GM10248 (cell line): ENCODE measurements at regions not wholly inside any gene's neighbourhood (a gene's known extent, or its start where the extent isn't known, plus 50 kb on each side); places are given as distances from the start of the nearest gene placed in this dataset.
"Not testable (repeated sequence)": the region's sequence is repeated elsewhere in the genome, so short reads cannot be mapped to it uniquely, and the experiment has no call there.

Source experiments
- CTCF ChIA-PET: fragments of 300-600 bp; sonication (Branson Sonifier 250); formaldehyde crosslinking; extraction: SDS; loops from one replicate; lab custom pipeline; 2021; ENCODE audit warnings: antibody characterized with exemption; lab: Yijun Ruan, JAX
- POLR2A ChIA-PET: fragments of 350-650 bp; sonication (Branson Sonifier 250); formaldehyde crosslinking; extraction: SDS; loops from one replicate; lab custom pipeline; 2020; ENCODE audit warnings: antibody characterized with exemption; lab: Yijun Ruan, JAX
- DNase-seq: peaks from one replicate; pipeline ENCODE4 v3.0.0; 2012; ENCODE audit errors: extremely low spot score
- TF ChIP-seq, protein P1 (sequence below): IDR thresholded peaks from 2 replicates; pipeline ENCODE4 v1.5.1; 2012; ENCODE audit warnings: mild to moderate bottlenecking, low read depth; ENCODE audit errors: extremely low read depth, missing control alignments, control extremely low read depth

DNA sequence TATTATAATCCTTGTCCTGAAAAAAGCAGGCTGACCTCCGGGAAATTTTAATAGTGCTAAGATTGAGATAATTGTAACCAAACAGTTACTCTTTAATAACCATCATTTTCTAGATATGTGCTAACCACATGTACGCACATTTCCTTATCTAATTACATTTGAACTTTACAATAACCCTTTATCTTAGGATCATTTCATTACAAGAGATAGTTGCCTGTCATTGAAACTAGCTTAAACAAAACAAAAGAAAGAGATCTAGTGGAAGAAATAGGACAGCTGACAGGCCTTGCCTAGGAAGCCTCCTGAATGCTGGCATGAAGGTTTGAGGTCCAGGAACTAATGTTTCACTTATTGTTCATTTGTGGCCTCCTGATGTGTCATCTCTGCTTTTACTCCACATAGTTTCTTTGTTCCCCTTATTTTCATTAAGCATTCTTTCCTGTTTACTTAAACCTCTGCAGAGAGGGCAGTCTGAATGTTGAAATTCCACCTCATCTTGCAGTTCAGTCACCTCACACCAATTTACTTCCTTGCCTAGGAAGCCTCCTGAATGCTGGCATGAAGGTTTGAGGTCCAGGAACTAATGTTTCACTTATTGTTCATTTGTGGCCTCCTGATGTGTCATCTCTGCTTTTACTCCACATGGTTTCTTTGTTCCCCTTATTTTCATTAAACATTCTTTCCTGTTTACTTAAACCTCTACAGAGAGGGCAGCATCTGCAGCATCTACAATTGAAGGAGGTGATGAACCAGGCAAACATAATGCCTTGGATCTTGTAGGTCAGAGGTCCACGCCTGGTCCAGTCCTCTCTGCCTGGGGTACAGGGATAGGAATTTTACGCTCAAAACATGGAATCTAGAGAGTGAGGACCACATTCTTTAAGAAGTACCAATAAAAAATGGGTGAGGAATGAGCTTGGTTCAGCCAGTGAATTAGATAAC is 247.5 kb downstream of the SPATA31A6 start:
- DNase-seq, POLR2A ChIA-PET, CTCF ChIA-PET: not testable (repeated sequence)

DNA sequence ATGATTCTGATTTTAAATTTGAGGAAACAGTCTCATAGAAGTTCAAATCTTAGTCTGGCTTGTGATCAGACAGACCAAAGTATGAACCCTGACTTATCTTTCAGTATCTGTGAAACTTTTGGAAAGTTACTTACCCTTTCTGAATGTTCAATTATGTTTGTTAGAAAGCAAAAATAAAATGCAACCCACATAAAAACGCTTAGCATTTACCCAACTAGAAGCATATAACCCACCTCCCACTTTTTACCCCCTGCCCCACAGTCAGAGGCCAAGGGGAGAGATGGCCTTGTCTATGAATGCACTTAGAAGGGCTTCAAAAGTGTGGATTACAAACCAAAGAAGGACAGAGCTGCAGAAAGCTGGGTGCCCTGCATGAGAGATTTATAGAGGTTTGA is 248.2 kb downstream of the SPATA31A6 start:
- CTCF ChIA-PET, DNase-seq, POLR2A ChIA-PET: not testable (repeated sequence)

DNA sequence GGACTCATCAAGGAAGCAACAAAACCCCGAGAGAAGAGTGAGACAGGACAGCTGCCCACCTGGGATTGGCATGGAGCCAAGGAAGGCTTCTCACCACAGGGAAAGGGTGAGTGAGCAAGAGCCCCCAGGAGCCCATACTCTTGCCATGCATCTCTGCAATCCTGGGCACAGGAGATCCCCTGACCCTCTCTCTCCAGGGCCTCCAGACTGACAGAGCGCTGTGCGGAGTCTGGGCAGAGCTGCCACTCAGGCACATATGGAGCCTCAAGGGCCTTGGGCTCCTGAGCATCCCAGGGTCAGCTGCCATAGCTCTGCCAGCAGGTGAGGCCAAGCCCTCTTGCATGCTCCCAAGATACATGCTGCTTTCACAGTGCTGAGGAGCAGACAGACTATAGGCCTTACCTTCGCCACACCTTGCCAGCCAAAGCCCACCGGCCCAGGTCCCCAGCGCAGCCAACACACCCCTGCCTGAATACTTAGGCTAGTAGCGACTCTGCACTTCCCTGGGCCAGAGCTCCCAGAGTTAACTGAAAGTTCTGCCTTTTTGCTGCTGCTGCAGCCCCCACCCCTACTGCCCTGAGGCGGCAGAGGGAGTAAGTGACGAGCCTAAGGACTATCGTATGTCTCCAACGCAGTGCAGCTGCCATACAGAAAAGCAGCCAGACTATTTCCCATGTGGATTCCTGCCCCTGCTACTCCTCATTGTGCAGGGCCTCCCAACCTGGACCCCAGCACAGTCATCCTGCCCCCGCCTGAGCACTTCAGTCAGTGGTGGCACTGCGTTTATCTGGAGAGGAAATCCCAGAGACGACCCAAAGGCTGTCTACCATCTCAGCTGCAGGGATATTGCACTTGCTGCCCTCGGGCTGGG is 251.6 kb downstream of the SPATA31A6 start:
- POLR2A ChIA-PET, CTCF ChIA-PET, DNase-seq: not testable (repeated sequence)

DNA sequence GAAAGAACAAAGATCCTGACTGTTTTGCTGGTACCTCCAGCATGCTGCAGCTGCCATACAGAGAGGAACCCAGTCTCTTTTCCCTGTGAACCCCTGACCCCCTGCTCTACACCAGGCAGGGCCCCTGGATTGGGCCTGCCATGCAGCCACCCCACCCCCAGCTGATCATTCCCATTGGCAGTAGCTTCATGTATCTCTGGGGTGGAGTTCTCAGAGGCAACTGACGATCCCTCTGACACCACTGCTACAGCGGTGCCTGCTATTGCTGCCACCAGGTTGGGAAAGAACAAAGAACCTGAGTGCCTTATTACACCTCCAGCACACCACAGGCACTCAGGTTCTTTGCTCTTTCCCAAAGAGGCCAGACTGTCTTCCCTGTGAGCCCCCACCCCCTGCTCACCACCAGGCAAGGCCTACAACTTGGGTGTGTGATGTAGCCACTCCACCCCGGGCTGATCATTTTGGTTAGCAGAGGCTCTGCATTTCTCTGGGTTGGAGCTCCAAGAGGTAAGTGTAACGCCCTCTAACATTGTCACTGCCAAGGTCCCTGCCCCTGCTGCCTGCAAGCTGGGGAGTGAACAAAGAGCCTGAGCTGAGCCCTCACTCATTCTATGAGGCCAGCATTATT is 252.4 kb downstream of the SPATA31A6 start:
- DNase-seq, CTCF ChIA-PET, POLR2A ChIA-PET: not testable (repeated sequence)

DNA sequence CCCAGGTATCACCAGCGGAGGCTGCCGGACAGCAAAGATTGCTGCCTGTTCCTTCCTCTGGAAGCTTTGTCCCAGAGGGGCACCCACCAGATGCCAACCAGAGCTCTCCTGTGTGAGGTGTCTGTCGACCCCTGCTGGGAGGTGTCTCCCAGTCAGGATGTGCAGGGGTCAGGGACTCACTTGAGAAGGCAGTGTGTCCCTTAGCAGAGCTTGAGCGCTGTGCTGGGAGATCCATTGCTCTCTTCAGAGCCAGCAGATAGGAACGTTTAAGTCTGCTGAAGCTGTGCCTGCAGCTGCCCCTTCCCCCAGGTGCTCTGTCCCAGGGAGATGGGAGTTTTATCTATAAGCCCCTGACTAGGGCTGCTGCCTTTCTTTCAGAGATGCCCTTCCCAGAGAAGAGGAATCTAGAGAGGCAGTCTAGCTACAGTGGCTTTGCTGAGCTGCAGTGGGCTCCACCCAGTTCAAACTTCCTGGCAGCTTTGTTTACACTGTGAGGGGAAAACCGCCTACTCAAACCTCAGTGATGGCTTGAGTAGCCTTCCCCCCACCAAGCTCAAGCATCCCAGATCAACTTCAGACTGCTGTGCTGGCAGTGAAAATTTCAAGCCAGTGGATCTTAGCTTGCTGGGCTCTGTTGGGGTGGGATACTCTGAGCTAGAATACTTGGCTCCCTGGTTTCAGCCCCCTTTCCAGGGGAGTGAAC is 253.7 kb downstream of the SPATA31A6 start:
- CTCF ChIA-PET, POLR2A ChIA-PET, DNase-seq: not testable (repeated sequence)

DNA sequence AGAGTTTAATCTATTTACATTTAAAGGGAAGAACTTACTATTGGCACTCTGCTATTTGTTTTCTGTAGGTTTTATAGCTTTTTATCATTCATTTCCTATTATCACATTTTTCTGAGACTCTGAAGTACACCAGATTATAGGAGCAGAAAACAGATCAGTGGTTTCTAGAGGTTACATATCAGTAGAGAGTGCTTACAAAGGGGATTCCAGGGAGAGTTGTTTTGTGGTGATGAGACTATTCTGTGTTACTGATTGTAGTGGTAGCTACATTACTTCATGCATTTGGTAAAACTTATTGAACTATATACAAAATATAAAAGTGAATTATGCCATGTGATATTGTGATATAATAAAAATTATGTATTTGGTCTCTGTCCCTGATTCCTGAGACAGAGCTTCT is 259.2 kb downstream of the SPATA31A6 start:
- POLR2A ChIA-PET, CTCF ChIA-PET, DNase-seq: not testable (repeated sequence)

DNA sequence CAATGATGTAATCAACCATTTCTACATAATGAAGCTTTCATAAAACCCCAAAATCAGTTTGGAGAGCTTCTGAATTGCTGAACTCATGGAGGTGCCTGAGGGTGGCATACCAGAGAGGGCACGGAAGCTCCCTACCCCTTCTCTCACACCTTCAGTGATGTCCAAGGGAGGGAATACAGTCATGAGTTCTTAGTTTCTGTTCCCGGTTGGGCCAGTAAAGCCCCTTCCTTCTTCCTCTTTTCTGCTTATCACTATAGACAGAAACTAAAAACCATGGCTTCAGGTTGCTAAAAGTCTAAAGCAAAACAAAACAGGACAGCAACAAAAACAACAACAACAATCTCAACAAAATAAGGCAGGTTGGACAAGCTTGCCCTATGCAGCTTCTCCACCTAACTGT is 260.0 kb downstream of the SPATA31A6 start:
- CTCF ChIA-PET, POLR2A ChIA-PET, DNase-seq: not testable (repeated sequence)

DNA sequence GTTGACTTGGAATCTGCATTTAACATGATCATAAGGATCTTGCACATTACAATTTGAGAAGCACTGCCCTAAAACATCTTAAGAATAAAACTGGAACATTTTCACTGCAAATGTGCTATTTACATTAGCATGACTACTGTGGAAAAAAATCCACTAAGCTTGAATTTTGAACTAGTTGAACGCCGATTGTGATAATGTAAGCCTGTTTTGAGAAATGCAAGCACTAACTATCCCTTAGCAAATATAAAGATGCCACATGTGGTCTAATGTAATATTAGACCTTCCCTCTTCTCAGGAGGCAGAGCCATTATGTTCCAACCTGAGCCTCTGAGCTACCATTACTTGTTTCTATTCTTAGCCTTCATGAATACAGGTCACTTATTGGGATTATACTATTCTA is 278.0 kb downstream of the SPATA31A6 start:
- CTCF ChIA-PET, POLR2A ChIA-PET, DNase-seq: not testable (repeated sequence)

DNA sequence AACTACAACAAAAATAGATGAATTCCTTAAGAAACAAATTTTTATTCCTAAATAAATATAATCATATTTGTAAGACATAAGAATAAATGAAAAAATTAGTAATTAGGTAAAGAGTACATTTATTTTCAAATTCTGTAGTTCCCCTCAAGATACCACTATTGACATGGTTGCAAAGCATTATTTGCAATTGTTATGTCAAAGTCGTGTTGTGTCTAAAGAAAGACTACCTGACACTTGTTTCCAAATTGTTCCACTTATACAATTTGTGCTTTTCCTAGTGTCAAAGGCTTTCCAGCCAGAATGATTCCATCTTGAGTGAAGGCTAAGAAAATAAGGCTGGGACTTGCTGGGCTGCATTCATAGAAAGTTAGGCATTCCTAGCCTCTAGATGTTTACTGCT is 278.4 kb downstream of the SPATA31A6 start:
- POLR2A ChIA-PET, CTCF ChIA-PET, DNase-seq: not testable (repeated sequence)

DNA sequence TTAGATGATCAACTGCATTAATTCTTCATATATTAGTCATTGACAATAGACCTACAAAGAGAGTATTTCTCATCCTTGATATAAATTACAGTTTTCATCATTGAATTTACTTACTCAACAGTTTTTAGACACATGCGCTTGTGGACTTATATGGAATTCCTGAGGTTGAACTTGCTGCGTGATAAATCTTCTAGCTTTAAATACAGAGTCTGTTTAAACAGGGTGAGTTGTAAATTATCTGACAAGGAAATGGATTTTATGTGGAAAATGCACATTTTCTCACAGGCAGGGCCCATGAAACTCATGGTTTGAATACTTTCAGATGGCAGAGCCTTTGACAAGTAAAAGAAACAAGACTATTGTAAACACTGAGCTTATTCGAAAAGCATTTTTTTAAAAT is 280.5 kb downstream of the SPATA31A6 start:
- DNase-seq, POLR2A ChIA-PET, CTCF ChIA-PET: not testable (repeated sequence)

DNA sequence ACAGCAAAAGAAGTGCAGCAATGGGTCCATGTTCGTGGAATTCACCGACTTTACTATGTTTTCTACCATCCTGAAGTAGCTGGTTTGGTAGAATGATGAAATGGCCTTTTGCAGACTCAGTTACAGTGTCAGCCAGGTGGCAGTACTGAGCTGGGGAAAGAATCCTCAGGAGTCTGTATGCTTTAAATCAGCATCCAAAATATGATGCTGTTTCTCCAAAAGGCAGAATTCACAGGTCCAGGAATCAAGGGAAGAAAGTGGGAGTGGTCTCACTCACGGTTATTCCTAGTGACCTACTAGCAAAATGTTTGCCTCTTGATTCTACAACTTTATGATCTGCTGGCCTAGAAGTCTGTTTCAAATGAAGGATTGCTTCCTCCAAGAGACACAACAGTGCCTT is 287.1 kb downstream of the SPATA31A6 start:
- DNase-seq, POLR2A ChIA-PET, CTCF ChIA-PET: not testable (repeated sequence)
- TF ChIP-seq, protein P1, sequence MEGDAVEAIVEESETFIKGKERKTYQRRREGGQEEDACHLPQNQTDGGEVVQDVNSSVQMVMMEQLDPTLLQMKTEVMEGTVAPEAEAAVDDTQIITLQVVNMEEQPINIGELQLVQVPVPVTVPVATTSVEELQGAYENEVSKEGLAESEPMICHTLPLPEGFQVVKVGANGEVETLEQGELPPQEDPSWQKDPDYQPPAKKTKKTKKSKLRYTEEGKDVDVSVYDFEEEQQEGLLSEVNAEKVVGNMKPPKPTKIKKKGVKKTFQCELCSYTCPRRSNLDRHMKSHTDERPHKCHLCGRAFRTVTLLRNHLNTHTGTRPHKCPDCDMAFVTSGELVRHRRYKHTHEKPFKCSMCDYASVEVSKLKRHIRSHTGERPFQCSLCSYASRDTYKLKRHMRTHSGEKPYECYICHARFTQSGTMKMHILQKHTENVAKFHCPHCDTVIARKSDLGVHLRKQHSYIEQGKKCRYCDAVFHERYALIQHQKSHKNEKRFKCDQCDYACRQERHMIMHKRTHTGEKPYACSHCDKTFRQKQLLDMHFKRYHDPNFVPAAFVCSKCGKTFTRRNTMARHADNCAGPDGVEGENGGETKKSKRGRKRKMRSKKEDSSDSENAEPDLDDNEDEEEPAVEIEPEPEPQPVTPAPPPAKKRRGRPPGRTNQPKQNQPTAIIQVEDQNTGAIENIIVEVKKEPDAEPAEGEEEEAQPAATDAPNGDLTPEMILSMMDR, result peak; percentile 31

DNA sequence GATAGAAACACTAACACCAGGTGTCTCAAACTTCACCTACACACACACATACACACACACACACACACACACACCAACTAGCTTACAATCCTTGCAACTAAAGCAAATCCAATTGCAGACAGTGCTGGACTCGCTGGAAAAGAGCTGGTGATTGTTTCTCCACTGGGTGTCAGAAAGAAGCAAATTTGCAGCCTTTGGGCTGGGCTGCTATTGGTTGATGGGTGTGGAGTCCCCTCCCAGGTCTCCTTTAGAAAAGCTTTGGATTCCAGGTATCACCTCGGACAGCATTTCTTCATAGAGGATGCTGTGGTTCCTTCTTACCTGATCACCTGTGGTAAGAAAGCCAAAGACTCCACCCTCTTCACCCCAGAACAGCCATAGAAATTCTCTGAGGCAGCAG is 307.5 kb downstream of the SPATA31A6 start:
- CTCF ChIA-PET, DNase-seq: not testable (repeated sequence)
- POLR2A ChIA-PET, result interaction anchor here (0.6 kb wide), 1 partner anchor 179 kb away, joined by 9 read pairs; no protein-coding TSS in a partner anchor

DNA sequence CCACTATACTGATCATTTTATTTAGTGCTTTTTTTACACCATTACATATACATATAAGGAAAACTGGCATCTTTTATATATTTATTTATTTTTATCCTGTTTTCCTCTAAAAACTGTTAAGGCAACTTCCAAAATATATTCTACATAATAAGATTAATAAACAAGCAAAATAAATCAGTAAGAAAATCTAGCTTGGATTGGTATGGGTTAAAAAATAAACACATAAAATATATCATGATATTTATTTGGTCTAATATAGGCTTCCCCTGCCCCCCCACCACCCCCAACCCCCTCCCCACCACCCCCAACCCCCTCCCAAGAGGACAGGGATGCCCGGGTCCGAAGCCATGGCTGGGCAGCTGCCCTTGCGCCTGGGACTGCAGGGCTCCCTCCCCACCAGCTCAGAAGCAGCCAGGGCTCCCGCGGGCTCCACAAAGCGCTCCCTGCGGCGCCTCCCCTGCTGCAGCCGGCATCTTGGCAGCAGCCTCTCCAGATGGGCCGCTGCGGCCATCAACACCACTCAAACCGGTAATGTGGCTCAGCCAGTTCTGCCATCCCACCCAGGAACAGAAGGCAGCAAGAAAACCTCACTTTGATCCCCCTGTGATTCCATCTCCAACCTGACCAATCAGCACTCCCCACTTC is 319.3 kb downstream of the SPATA31A6 start:
- CTCF ChIA-PET, DNase-seq, POLR2A ChIA-PET: not testable (repeated sequence)

DNA sequence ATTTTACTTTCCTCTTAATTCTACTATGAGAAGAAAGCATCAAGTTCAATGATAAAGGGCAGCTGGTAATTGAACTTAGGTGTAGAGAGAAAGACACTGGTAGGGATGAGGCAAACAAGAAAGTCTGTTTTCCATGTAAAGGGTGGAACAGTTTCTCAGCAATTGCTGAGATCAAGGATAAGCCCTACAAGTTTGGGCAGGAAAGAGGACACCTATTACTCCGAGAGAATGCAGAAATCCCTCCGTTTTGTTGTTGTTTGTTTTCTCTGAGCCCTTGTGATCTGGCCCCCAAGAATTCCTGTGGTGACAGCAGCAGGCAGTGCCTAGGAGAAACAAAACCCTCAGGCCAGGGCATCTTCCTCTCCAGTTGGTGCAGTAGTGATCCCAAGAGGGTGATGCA is 324.7 kb downstream of the SPATA31A6 start:
- DNase-seq, result not testable (repeated sequence)

DNA sequence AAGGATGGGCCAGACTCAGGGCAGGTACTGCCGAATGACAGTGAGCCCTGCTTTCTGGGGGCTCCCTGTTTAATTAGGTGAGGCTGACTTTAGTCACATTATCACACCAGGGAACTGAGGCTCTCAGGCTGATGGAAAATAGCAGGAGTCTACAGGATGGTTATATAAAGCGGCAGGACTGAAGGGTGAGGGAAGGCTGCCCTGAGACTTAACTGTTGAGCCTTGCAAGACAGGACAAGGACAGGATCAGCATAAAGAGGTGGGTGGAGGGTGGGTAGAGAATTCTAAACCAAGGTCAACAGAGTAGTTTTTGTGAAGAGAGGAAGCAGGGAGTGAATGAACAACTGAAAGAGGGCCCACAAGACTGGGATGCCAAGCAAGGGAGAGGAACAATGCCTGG is 330.1 kb downstream of the SPATA31A6 start:
- DNase-seq, CTCF ChIA-PET, POLR2A ChIA-PET: not testable (repeated sequence)

More for the DNA sequence above, 324.7 kb downstream of the SPATA31A6 start:
- POLR2A ChIA-PET, CTCF ChIA-PET: not testable (repeated sequence)
